ENCODE measurements at regions not wholly inside any gene's neighbourhood (a gene's known extent, or its start where the extent isn't known, plus 50 kb on each side); places are given as distances from the start of the nearest gene placed in this dataset.

GRCh38 chr13:37947419-37948140 is 78.0 kb upstream of the TRPC4 start:
- TF ChIP-seq CTCF (IDR thresholded peaks at IDR 0.05) (no peak), POLR2A (IDR thresholded peaks at IDR 0.05) (no peak)
